ENCODE measurements at regions not wholly inside any gene's neighbourhood (a gene's known extent, or its start where the extent isn't known, plus 50 kb on each side); places are given as distances from the start of the nearest gene placed in this dataset.
"Not testable (repeated sequence)": the region's sequence is repeated elsewhere in the genome, so short reads cannot be mapped to it uniquely, and the experiment has no call there.

GRCh38 chr14:81776531-81776930, 242.9 kb upstream of the SEL1L start:
- Histone ChIP-seq H2AK5ac (ENCODE audit: low read length) (no peak overlapping the region), H3K14ac (ENCODE audit: low read length) (no peak overlapping the region), H3K23ac (ENCODE audit: low read length) (no peak overlapping the region), H3K27ac (ENCODE audit: low read depth, low read length) (no peak overlapping the region), H3K36me3 (ENCODE audit: control insufficient read depth in 1 of 2, insufficient read depth in 2 of 2, low read length in 2 of 2) (no peaks in the 10 kb centered on the region), H3K79me1 (ENCODE audit: low read length) (no peaks in the 10 kb centered on the region), H2BK12ac (ENCODE audit: low read length) (no peak overlapping the region), H3K9ac (ENCODE audit: low read length) (no peak overlapping the region), H3K18ac (ENCODE audit: low read length) (no peak overlapping the region), H4K91ac (ENCODE audit: low read depth, low read length) (no peak overlapping the region), H2BK120ac (ENCODE audit: insufficient read depth, low read length, poor library complexity) (no peak overlapping the region), H2BK5ac (ENCODE audit: low read depth, low read length, poor library complexity) (no peak overlapping the region), H4K8ac (ENCODE audit: low read depth, low read length) (no peak overlapping the region), H3K4me2 (ENCODE audit: low read length) (no peak overlapping the region), H3K9me3 (ENCODE audit: insufficient read depth, low read depth, low read length) (no peaks in the 10 kb centered on the region), H3K27me3 (ENCODE audit: insufficient read depth, low read length) (no peaks in the 10 kb centered on the region), H3K4me3 (ENCODE audit: low read depth, low read length) (no peak overlapping the region), H2AFZ (ENCODE audit: insufficient read depth, low read length, poor library complexity) (no peak overlapping the region), H3K4ac (ENCODE audit: low read depth, low read length) (no peak overlapping the region), H3K4me1 (ENCODE audit: control insufficient read depth in 1 of 2, insufficient read depth in 2 of 2, low read length in 2 of 2) (peaks cover 0 to 4% of the 10 kb centered on the region in 2 experiments), H4K12ac (ENCODE audit: low read depth, low read length) (no peak overlapping the region), H3K79me2 (ENCODE audit: control insufficient read depth, insufficient read depth, low read length, poor library complexity) (no peaks in the 10 kb centered on the region)
- DNase-seq: no peak
- no CpG with 5 or more reads among the region's 2 CpGs for WGBS (ENCODE audit: extremely low coverage, insufficient coverage, insufficient read length)

GRCh38 chr14:81781798-81782197, 248.1 kb upstream of the SEL1L start:
- not testable (repeated sequence) for H3K79me1 ChIP-seq (ENCODE audit: low read length); DNase-seq; H3K4me3 ChIP-seq (ENCODE audit: low read depth, low read length); H3K23ac ChIP-seq (ENCODE audit: low read length); H3K27ac ChIP-seq (ENCODE audit: low read depth, low read length); H2BK5ac ChIP-seq (ENCODE audit: low read depth, low read length, poor library complexity); H3K4me2 ChIP-seq (ENCODE audit: low read length); H3K4me1 ChIP-seq (ENCODE audit: control insufficient read depth in 1 of 2, insufficient read depth in 2 of 2, low read length in 2 of 2); H3K18ac ChIP-seq (ENCODE audit: low read length); H2BK120ac ChIP-seq (ENCODE audit: insufficient read depth, low read length, poor library complexity); H2BK12ac ChIP-seq (ENCODE audit: low read length); H4K8ac ChIP-seq (ENCODE audit: low read depth, low read length); H3K4ac ChIP-seq (ENCODE audit: low read depth, low read length); H2AFZ ChIP-seq (ENCODE audit: insufficient read depth, low read length, poor library complexity); H3K9ac ChIP-seq (ENCODE audit: low read length); H4K12ac ChIP-seq (ENCODE audit: low read depth, low read length); H3K27me3 ChIP-seq (ENCODE audit: insufficient read depth, low read length); H2AK5ac ChIP-seq (ENCODE audit: low read length); H4K91ac ChIP-seq (ENCODE audit: low read depth, low read length); H3K79me2 ChIP-seq (ENCODE audit: control insufficient read depth, insufficient read depth, low read length, poor library complexity); H3K14ac ChIP-seq (ENCODE audit: low read length); H3K9me3 ChIP-seq (ENCODE audit: insufficient read depth, low read depth, low read length); H3K36me3 ChIP-seq (ENCODE audit: control insufficient read depth in 1 of 2, insufficient read depth in 2 of 2, low read length in 2 of 2)
- no CpG with 5 or more reads among the region's 7 CpGs for WGBS (ENCODE audit: extremely low coverage, insufficient coverage, insufficient read length)

- no CpG with 5 or more reads among the region's 5 CpGs for WGBS (ENCODE audit: extremely low coverage, insufficient coverage, insufficient read length)
- peaks cover 2% of the 10 kb centered on the region for H3K9me3 ChIP-seq (ENCODE audit: insufficient read depth, low read depth, low read length)
- peaks cover 2% of the 10 kb centered on the region in 2 experiments for H3K36me3 ChIP-seq (ENCODE audit: control insufficient read depth in 1 of 2, insufficient read depth in 2 of 2, low read length in 2 of 2)
- no peak overlapping the region for H3K4ac ChIP-seq (ENCODE audit: low read depth, low read length)
- H2BK5ac ChIP-seq (ENCODE audit: low read depth, low read length, poor library complexity): peak overlapping the region; percentile 40
- H3K4me3 ChIP-seq (ENCODE audit: low read depth, low read length): no peak overlapping the region
- H3K27me3 ChIP-seq (ENCODE audit: insufficient read depth, low read length): no peaks in the 10 kb centered on the region
- H4K8ac ChIP-seq (ENCODE audit: low read depth, low read length): no peak overlapping the region
- H3K23ac ChIP-seq (ENCODE audit: low read length): no peak overlapping the region
- H3K27ac ChIP-seq (ENCODE audit: low read depth, low read length): no peak overlapping the region
- H2AK5ac ChIP-seq (ENCODE audit: low read length): no peak overlapping the region
- H4K91ac ChIP-seq (ENCODE audit: low read depth, low read length): peak overlapping the region; percentile 24
- H4K12ac ChIP-seq (ENCODE audit: low read depth, low read length): no peak overlapping the region
- no peaks in the 10 kb centered on the region for H3K79me2 ChIP-seq (ENCODE audit: control insufficient read depth, insufficient read depth, low read length, poor library complexity)
- DNase-seq: no peak
- H3K9ac ChIP-seq (ENCODE audit: low read length): no peak overlapping the region
- H2BK120ac ChIP-seq (ENCODE audit: insufficient read depth, low read length, poor library complexity): peak overlapping the region; percentile 66
- no peak overlapping the region for H2BK12ac ChIP-seq (ENCODE audit: low read length)
- no peak overlapping the region for H3K18ac ChIP-seq (ENCODE audit: low read length)
- H3K4me1 ChIP-seq (ENCODE audit: control insufficient read depth in 1 of 2, insufficient read depth in 2 of 2, low read length in 2 of 2): peaks cover 0 to 2% of the 10 kb centered on the region in 2 experiments
- H2AFZ ChIP-seq (ENCODE audit: insufficient read depth, low read length, poor library complexity): no peak overlapping the region
- H3K4me2 ChIP-seq (ENCODE audit: low read length): no peak overlapping the region
- no peak overlapping the region for H3K14ac ChIP-seq (ENCODE audit: low read length)
- peaks cover 11% of the 10 kb centered on the region for H3K79me1 ChIP-seq (ENCODE audit: low read length)
These were observed 250.4 kb upstream of the SEL1L start for GRCh38 chr14:81784084-81784483.

- no peak overlapping the region for H3K4me3 ChIP-seq (ENCODE audit: low read depth, low read length)
- no peak overlapping the region for H2BK5ac ChIP-seq (ENCODE audit: low read depth, low read length, poor library complexity)
- peaks cover 5% of the 10 kb centered on the region for H3K79me1 ChIP-seq (ENCODE audit: low read length)
- peaks cover 2% of the 10 kb centered on the region for H3K79me2 ChIP-seq (ENCODE audit: control insufficient read depth, insufficient read depth, low read length, poor library complexity)
- H3K4ac ChIP-seq (ENCODE audit: low read depth, low read length): no peak overlapping the region
- no peak overlapping the region for H4K12ac ChIP-seq (ENCODE audit: low read depth, low read length)
- H2AFZ ChIP-seq (ENCODE audit: insufficient read depth, low read length, poor library complexity): no peak overlapping the region
- no peaks in the 10 kb centered on the region for H3K27me3 ChIP-seq (ENCODE audit: insufficient read depth, low read length)
- peaks cover 2 to 6% of the 10 kb centered on the region in 2 experiments for H3K4me1 ChIP-seq (ENCODE audit: control insufficient read depth in 1 of 2, insufficient read depth in 2 of 2, low read length in 2 of 2)
- no peak overlapping the region for H2BK12ac ChIP-seq (ENCODE audit: low read length)
- no peak overlapping the region for H3K4me2 ChIP-seq (ENCODE audit: low read length)
- no peaks in the 10 kb centered on the region for H3K9me3 ChIP-seq (ENCODE audit: insufficient read depth, low read depth, low read length)
- no peaks in the 10 kb centered on the region for H3K36me3 ChIP-seq (ENCODE audit: control insufficient read depth in 1 of 2, insufficient read depth in 2 of 2, low read length in 2 of 2)
- no CpG with 5 or more reads among the region's 2 CpGs for WGBS (ENCODE audit: extremely low coverage, insufficient coverage, insufficient read length)
- no peak overlapping the region for H3K18ac ChIP-seq (ENCODE audit: low read length)
- no peak overlapping the region for H3K23ac ChIP-seq (ENCODE audit: low read length)
- DNase-seq: no peak
- no peak overlapping the region for H3K14ac ChIP-seq (ENCODE audit: low read length)
- H3K9ac ChIP-seq (ENCODE audit: low read length): no peak overlapping the region
- H2AK5ac ChIP-seq (ENCODE audit: low read length): no peak overlapping the region
- peak overlapping the region; percentile 65 for H3K27ac ChIP-seq (ENCODE audit: low read depth, low read length)
- peak overlapping the region; percentile 11 for H2BK120ac ChIP-seq (ENCODE audit: insufficient read depth, low read length, poor library complexity)
- no peak overlapping the region for H4K8ac ChIP-seq (ENCODE audit: low read depth, low read length)
- H4K91ac ChIP-seq (ENCODE audit: low read depth, low read length): no peak overlapping the region
These were observed 263.7 kb upstream of the SEL1L start for GRCh38 chr14:81797315-81797714.
